ENCODE measurements at regions not wholly inside any gene's neighbourhood (a gene's known extent, or its start where the extent isn't known, plus 50 kb on each side); places are given as distances from the start of the nearest gene placed in this dataset.
A peak's percentile ranks its signal among the peaks of the same experiment; 100 is the strongest.

GRCh38 chr7:116439005-116439404 lies 60.5 kb upstream of the CAV2 start:
- H3K4me1 Mint-ChIP-seq = no peaks in the 10 kb centered on the region
- H3K27ac Mint-ChIP-seq = no peak overlapping the region
- H3K4me3 Mint-ChIP-seq = no peak overlapping the region
- DNase-seq = no peak
- H3K27me3 Mint-ChIP-seq = peaks cover 15% of the 10 kb centered on the region
- no peaks in the 10 kb centered on the region for H3K9me3 Mint-ChIP-seq
- ATAC-seq = peak; percentile 9

- DNase-seq = no peak
- Mint-ChIP-seq H3K9me3 (no peaks in the 10 kb centered on the region), H3K4me1 (no peaks in the 10 kb centered on the region), H3K27ac (no peak overlapping the region), H3K4me3 (no peak overlapping the region), H3K27me3 (peaks cover 16% of the 10 kb centered on the region)
- ATAC-seq = no peak
These were observed 59.5 kb upstream of the CAV2 start for GRCh38 chr7:116439841-116440549.

- Mint-ChIP-seq H3K4me1 (no peaks in the 10 kb centered on the region), H3K9me3 (no peaks in the 10 kb centered on the region), H3K27ac (no peak overlapping the region), H3K4me3 (no peak overlapping the region), H3K27me3 (peaks cover 15% of the 10 kb centered on the region)
- ATAC-seq (no peak), DNase-seq (no peak)
These were observed 58.0 kb upstream of the CAV2 start for GRCh38 chr7:116441534-116441933.

DNA sequence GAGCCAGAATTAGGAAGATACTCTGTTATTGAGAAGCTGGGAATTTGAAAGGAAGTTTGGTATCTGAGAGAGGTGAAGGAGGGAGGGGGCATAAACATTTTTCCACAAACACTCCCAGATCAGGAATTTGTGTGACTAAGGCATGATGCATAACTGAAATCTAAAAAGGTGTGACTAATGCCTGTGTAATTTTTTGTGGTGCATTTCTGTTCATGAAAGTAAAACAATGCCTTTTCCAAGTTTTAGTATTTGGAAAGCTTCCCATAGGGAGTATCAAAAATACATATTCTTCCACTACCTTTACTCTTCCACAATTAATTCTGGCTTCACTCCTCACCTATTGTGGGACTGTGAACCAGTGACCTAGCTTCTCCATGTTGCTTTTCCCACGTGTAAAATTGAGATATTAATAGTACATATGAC lies 56.4 kb upstream of the CAV2 start:
- Mint-ChIP-seq H3K27me3 (peaks cover 15% of the 10 kb centered on the region), H3K4me1 (no peaks in the 10 kb centered on the region), H3K9me3 (no peaks in the 10 kb centered on the region), H3K27ac (no peak overlapping the region), H3K4me3 (no peak overlapping the region)
- ATAC-seq = no peak
- no peak for DNase-seq

GRCh38 chr7:116443646-116444045 lies 55.9 kb upstream of the CAV2 start:
- ATAC-seq (no peak), DNase-seq (no peak)
- Mint-ChIP-seq H3K4me1 (no peaks in the 10 kb centered on the region), H3K27me3 (peaks cover 15% of the 10 kb centered on the region), H3K4me3 (no peak overlapping the region), H3K27ac (no peak overlapping the region), H3K9me3 (no peaks in the 10 kb centered on the region)

- Mint-ChIP-seq H3K9me3 (no peaks in the 10 kb centered on the region), H3K4me1 (no peaks in the 10 kb centered on the region), H3K27ac (no peak overlapping the region), H3K27me3 (peaks cover 18% of the 10 kb centered on the region), H3K4me3 (no peak overlapping the region)
- DNase-seq (no peak), ATAC-seq (no peak)
These were observed 53.9 kb upstream of the CAV2 start for GRCh38 chr7:116445447-116446211.

- no peak overlapping the region for H3K4me3 Mint-ChIP-seq
- H3K4me1 Mint-ChIP-seq = no peaks in the 10 kb centered on the region
- no peak overlapping the region for H3K27ac Mint-ChIP-seq
- H3K9me3 Mint-ChIP-seq = no peaks in the 10 kb centered on the region
- ATAC-seq = no peak
- H3K27me3 Mint-ChIP-seq = peaks cover 18% of the 10 kb centered on the region
- DNase-seq = no peak
These were observed 53.2 kb upstream of the CAV2 start for GRCh38 chr7:116446212-116446855.

DNA sequence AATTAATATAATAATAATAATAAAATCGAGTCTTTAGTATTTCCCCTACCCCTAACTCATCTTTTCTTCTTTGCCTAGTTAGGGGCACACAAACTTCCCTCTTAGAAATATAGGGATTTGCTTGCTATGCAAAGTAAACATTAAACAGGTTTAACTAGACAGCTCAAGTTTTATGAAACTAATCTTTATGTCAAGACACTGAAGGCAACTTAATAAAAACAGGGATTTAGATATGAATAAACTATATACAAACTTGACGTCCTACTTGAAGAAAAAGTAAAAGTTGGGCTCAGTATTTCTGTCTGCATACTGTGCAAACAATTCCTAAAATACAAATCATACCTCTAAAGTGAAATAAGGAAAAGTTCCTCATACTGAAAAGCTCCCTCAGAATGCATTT lies 52.1 kb upstream of the CAV2 start:
- Mint-ChIP-seq H3K4me1 (no peaks in the 10 kb centered on the region), H3K4me3 (no peak overlapping the region), H3K27ac (no peak overlapping the region), H3K9me3 (no peaks in the 10 kb centered on the region), H3K27me3 (peaks cover 18% of the 10 kb centered on the region)
- DNase-seq = no peak
- ATAC-seq = no peak

DNA sequence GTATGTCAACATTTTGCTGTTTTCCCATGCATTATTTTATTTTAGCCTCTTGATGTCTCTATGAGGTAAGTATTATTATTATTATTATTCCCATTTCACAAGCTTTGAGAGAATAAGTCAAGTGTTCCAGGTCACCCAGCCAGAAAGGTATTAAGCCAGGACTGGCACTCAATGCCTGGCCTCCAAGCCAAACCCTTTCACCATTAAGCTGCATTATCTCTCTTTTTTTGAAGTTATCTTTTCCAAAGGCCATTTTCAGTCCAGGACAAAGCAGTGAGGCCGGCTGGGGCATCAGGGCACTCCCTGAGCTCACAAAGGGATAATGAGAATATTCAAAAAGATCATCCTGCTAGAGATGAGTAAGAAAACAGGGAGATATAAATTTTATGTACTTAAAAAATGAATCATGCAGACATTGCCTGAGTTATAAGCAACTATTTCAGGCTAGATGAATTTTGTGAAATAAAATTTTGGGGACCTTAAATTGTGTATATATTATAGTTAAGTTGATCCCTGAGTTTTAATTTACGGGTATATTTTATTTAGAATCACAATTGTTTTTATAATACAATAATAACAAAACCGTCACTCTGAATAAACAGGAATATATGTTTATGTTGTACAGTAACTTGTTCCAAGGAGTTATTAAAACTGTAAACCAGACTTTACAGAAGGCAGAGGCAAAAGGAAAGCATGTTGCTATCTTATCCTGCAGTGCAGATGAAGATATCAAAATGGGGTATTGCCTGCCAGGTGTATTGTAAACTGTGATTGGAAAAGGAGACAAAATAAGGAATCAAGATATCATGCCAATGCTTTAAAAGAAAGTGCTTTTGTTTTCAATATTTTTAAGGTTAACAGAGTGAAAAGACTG lies 51.3 kb upstream of the CAV2 start:
- Mint-ChIP-seq H3K4me3 (no peak overlapping the region), H3K27me3 (peaks cover 18% of the 10 kb centered on the region), H3K9me3 (no peaks in the 10 kb centered on the region), H3K27ac (no peak overlapping the region), H3K4me1 (no peaks in the 10 kb centered on the region)
- DNase-seq = no peak
- no peak for ATAC-seq

DNA sequence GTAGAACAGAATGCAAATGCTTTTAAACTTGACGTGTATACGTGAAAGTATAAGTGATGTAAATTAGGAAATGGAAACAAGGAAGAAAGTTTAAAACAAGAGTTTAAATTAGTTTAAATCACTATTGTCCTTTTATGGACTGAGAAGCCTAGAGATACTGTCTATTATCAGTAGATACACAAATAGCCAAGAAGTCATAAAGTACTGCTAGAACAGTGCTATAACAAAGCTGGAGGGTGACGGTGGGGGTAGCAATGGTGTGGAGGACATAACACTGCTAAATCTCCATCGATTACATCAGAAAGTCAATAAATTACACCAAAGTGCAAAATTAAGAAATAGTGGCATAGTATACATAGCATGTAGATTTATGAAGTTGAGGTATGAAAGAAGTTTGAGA lies 50.1 kb upstream of the CAV2 start:
- Mint-ChIP-seq H3K4me3 (no peak overlapping the region), H3K4me1 (no peaks in the 10 kb centered on the region), H3K9me3 (no peaks in the 10 kb centered on the region), H3K27me3 (peaks cover 15% of the 10 kb centered on the region), H3K27ac (no peak overlapping the region)
- no peak for DNase-seq
- ATAC-seq = no peak
